HepG2 (cell line): ENCODE measurements at regions not wholly inside any gene's neighbourhood (a gene's known extent, or its start where the extent isn't known, plus 50 kb on each side); places are given as distances from the start of the nearest gene placed in this dataset.

Experiments used
- CCDC6 ChIP-seq: sonication (generic); formaldehyde crosslinking; IDR thresholded peaks from 2 replicates; pipeline ENCODE4 v1.8.1; 2022; ENCODE audit warnings: mild to moderate bottlenecking, missing genetic modification reagents, moderate library complexity
- EZH2 ChIP-seq: conservative IDR thresholded peaks from 2 replicates; pipeline ENCODE4 v1.6.1; 2012; ENCODE audit warnings: mild to moderate bottlenecking, low read depth, low read length, moderate library complexity
- FIP1L1 ChIP-seq: fragments of 200-400 bp; formaldehyde crosslinking; IDR thresholded peaks from 2 replicates; pipeline ENCODE4 v1.6.1; 2018; ENCODE audit warnings: low read depth, mild to moderate bottlenecking, low read length, moderate library complexity, borderline replicate concordance; ENCODE audit not compliant: insufficient read depth
- PHB2 ChIP-seq: fragments of 450-650 bp; IDR thresholded peaks from 2 replicates; pipeline ENCODE4 v1.6.1; 2018; ENCODE audit not compliant: partially characterized antibody
- POLR2A ChIP-seq, 2 experiments: IDR thresholded peaks; 2 replicates each; pipeline ENCODE4 v1.6.1; 2011; ENCODE audit warnings: low read depth in 2 of 2, low read length in 2 of 2, mild to moderate bottlenecking in 1 of 2, moderate library complexity in 1 of 2; ENCODE audit not compliant: insufficient read depth in 1 of 2
- TAF1 ChIP-seq: sonication (generic); formaldehyde crosslinking; IDR thresholded peaks from 2 replicates; pipeline ENCODE4 v1.4.0; 2020; ENCODE audit warnings: missing genetic modification reagents
- TF ChIP-seq, protein P1 (sequence below): sonication (generic); formaldehyde crosslinking; IDR thresholded peaks from 2 replicates; pipeline ENCODE4 v1.8.0; 2022; ENCODE audit warnings: mild to moderate bottlenecking, missing genetic modification reagents, borderline replicate concordance
- TF ChIP-seq, protein P2 (sequence below): conservative IDR thresholded peaks from 2 replicates; pipeline ENCODE4 v1.6.1; 2018; ENCODE audit warnings: missing genetic modification reagents
- TF ChIP-seq, protein P3 (sequence below): sonication (generic); formaldehyde crosslinking; conservative IDR thresholded peaks from 2 replicates; pipeline ENCODE4 v1.4.0; 2020; ENCODE audit warnings: missing genetic modification reagents
- TF ChIP-seq, protein P4 (sequence below): sonication (generic); formaldehyde crosslinking; IDR thresholded peaks from 2 replicates; pipeline ENCODE4 v1.4.0; 2020; ENCODE audit warnings: low read depth, mild to moderate bottlenecking, missing genetic modification reagents
- TF ChIP-seq, protein P5 (sequence below): sonication (generic); formaldehyde crosslinking; IDR thresholded peaks from 2 replicates; pipeline ENCODE4 v1.4.0; 2020; ENCODE audit warnings: low read depth, mild to moderate bottlenecking, missing genetic modification reagents
- TF ChIP-seq, protein P6 (sequence below): sonication (generic); formaldehyde crosslinking; IDR thresholded peaks from 2 replicates; pipeline ENCODE4 v1.4.0; 2020; ENCODE audit warnings: missing genetic modification reagents, borderline replicate concordance

DNA sequence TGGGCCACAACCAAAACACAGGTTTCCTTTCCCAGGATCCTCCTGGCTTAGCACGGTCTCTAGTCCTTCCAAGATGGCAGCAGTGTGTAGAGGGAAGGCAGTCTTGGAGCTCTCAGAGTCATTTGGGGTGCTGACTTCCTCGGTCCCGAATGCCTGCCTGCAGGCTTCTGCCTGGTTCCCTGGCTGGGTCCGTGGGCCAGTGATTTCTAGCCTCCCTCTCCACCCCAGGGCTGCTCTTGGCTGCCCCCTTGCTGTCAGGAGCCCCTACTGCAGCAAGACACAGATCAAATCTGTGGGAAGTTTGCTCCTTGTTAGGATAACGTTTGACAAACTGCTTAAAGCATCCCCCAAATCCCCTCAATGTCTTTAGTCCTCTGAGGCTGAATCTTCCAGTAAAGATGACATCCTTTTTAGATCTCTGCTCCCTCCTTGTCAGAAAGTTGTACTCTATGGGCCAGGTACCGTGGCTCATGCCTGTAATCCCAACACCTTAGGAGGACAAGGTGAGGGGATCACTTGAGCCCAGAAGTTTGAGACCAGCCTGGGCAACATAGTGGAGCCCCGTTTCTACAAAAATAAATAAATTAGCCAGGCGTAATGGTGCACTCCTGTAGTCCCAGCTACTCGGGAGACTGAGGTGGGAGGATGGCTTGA is 272.5 kb downstream of the RRAGC start:
- TF ChIP-seq PHB2 (no peak), EZH2 (no peak), FIP1L1 (no peak), CCDC6 (CRISPR knock-in tag) (no peak), TAF1 (CRISPR knock-in tag) (no peak), POLR2A (IDR thresholded peaks at IDR 0.05; ENCODE audit: insufficient read depth in 1 of 2, low read depth in 2 of 2, low read length in 2 of 2) (no peak)
- TF ChIP-seq, protein P1, sequence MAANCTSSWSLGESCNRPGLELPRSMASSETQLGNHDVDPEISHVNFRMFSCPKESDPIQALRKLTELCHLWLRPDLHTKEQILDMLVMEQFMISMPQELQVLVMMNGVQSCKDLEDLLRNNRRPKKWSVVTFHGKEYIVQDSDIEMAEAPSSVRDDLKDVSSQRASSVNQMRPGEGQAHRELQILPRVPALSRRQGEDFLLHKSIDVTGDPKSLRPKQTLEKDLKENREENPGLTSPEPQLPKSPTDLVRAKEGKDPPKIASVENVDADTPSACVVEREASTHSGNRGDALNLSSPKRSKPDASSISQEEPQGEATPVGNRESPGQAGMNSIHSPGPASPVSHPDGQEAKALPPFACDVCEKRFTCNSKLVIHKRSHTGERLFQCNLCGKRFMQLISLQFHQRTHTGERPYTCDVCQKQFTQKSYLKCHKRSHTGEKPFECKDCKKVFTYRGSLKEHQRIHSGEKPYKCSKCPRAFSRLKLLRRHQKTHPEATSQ: no peak
- TF ChIP-seq, protein P2, sequence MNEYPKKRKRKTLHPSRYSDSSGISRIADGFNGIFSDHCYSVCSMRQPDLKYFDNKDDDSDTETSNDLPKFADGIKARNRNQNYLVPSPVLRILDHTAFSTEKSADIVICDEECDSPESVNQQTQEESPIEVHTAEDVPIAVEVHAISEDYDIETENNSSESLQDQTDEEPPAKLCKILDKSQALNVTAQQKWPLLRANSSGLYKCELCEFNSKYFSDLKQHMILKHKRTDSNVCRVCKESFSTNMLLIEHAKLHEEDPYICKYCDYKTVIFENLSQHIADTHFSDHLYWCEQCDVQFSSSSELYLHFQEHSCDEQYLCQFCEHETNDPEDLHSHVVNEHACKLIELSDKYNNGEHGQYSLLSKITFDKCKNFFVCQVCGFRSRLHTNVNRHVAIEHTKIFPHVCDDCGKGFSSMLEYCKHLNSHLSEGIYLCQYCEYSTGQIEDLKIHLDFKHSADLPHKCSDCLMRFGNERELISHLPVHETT (CRISPR knock-in tag): no peak
- TF ChIP-seq, protein P3, sequence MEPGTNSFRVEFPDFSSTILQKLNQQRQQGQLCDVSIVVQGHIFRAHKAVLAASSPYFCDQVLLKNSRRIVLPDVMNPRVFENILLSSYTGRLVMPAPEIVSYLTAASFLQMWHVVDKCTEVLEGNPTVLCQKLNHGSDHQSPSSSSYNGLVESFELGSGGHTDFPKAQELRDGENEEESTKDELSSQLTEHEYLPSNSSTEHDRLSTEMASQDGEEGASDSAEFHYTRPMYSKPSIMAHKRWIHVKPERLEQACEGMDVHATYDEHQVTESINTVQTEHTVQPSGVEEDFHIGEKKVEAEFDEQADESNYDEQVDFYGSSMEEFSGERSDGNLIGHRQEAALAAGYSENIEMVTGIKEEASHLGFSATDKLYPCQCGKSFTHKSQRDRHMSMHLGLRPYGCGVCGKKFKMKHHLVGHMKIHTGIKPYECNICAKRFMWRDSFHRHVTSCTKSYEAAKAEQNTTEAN (CRISPR knock-in tag): no peak
- TF ChIP-seq, protein P4, sequence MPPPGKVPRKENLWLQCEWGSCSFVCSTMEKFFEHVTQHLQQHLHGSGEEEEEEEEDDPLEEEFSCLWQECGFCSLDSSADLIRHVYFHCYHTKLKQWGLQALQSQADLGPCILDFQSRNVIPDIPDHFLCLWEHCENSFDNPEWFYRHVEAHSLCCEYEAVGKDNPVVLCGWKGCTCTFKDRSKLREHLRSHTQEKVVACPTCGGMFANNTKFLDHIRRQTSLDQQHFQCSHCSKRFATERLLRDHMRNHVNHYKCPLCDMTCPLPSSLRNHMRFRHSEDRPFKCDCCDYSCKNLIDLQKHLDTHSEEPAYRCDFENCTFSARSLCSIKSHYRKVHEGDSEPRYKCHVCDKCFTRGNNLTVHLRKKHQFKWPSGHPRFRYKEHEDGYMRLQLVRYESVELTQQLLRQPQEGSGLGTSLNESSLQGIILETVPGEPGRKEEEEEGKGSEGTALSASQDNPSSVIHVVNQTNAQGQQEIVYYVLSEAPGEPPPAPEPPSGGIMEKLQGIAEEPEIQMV (CRISPR knock-in tag): no peak
- TF ChIP-seq, protein P5, sequence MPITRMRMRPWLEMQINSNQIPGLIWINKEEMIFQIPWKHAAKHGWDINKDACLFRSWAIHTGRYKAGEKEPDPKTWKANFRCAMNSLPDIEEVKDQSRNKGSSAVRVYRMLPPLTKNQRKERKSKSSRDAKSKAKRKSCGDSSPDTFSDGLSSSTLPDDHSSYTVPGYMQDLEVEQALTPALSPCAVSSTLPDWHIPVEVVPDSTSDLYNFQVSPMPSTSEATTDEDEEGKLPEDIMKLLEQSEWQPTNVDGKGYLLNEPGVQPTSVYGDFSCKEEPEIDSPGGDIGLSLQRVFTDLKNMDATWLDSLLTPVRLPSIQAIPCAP (CRISPR knock-in tag): no peak
- TF ChIP-seq, protein P6, sequence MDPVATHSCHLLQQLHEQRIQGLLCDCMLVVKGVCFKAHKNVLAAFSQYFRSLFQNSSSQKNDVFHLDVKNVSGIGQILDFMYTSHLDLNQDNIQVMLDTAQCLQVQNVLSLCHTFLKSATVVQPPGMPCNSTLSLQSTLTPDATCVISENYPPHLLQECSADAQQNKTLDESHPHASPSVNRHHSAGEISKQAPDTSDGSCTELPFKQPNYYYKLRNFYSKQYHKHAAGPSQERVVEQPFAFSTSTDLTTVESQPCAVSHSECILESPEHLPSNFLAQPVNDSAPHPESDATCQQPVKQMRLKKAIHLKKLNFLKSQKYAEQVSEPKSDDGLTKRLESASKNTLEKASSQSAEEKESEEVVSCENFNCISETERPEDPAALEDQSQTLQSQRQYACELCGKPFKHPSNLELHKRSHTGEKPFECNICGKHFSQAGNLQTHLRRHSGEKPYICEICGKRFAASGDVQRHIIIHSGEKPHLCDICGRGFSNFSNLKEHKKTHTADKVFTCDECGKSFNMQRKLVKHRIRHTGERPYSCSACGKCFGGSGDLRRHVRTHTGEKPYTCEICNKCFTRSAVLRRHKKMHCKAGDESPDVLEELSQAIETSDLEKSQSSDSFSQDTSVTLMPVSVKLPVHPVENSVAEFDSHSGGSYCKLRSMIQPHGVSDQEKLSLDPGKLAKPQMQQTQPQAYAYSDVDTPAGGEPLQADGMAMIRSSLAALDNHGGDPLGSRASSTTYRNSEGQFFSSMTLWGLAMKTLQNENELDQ (CRISPR knock-in tag): no peak
